ENCODE measurements at regions not wholly inside any gene's neighbourhood (a gene's known extent, or its start where the extent isn't known, plus 50 kb on each side); places are given as distances from the start of the nearest gene placed in this dataset.

DNA sequence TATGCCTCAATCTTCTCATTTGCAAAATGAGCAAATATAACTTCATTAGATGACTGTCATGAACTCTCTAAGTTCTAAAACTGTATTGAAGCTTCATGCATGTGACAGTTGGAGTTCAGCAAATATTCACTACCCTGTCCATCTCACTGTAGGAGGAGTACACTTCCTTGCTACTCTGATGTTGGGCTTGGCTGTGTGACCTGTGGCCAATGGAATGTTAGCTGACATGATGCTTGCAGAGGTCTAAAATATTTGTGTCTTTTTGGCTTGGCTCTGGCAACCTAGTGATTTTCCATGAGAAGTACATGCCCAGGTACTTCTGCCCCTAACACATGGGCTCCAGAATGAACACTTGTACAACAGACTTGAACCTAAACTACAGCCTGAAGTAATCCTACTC, 203.1 kb upstream of the ANKH start:
- POLR2A ChIA-PET = no interaction called here

DNA sequence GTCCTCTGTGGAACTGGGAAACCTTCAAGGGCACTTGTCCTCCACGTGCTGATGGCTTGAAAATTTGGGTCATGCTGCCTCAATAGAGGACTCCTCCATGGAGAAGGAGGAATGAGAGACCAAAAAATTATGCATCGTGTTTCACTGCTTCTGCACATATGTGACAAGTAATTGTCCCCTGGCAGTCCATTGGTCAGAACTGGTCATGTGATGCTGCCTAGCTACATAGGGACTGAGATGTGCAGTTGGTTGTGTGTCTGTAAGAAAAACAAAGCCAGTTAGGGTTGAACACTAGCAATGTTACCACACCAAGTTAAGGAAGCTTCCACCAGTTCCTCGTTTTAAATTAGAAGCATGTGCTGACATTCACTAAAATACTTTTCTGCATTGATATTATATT, 201.9 kb upstream of the ANKH start:
- intact Hi-C loops (cut with micrococcal nuclease) = no loop called here
- Histone ChIP-seq H3K79me2 (ENCODE audit: control insufficient read depth, insufficient read depth, low read length) (no peaks in the 10 kb centered on the region), H3K4me3 (replicated peaks in 1 of 3; ENCODE audit: insufficient read depth in 1 of 3, low read depth in 1 of 3, low read length in 3 of 3) (no peak overlapping the region), H3K27ac (ENCODE audit: insufficient read depth, low read depth, low read length) (no peak overlapping the region), H2AFZ (ENCODE audit: low read depth, low read length) (no peak overlapping the region), H3K9me3 (replicated peaks; ENCODE audit: control insufficient read depth, insufficient read depth, low read length) (no peaks in the 10 kb centered on the region), H3K36me3 (ENCODE audit: control insufficient read depth in 2 of 2, extremely low read depth in 1 of 2, insufficient read depth in 2 of 2, low read length in 2 of 2) (no peaks in the 10 kb centered on the region), H3K9ac (replicated peaks; ENCODE audit: extremely low read depth, insufficient read depth, low read length) (no peak overlapping the region), H3K27me3 (ENCODE audit: control insufficient read depth in 2 of 2, insufficient read depth in 2 of 2, low read length in 2 of 2) (no peaks in the 10 kb centered on the region), H4K20me1 (replicated peaks; ENCODE audit: control insufficient read depth, extremely low read depth, insufficient read depth, low read length) (no peaks in the 10 kb centered on the region), H3K4me1 (ENCODE audit: control insufficient read depth, extremely low read depth, insufficient read depth, low read length) (no peaks in the 10 kb centered on the region), H3K9me1 (replicated peaks; ENCODE audit: control insufficient read depth, extremely low read depth, insufficient read depth, low read length) (no peaks in the 10 kb centered on the region), H3K4me2 (ENCODE audit: insufficient read depth, low read length) (no peak overlapping the region)
- FAIRE-seq (no peak), DNase-seq (ENCODE audit: low read depth, low spot score) (no peak)
- BruUV-seq (replicated peaks) = no TSS peak
- CTCF ChIA-PET = no interaction called here
- POLR2A ChIA-PET = no interaction called here
- no peak for TF ChIP-seq POLR2A (IDR thresholded peaks at IDR 0.05; ENCODE audit: low read depth, low read length)
- no peak for TF ChIP-seq EZH2 (IDR thresholded peaks at IDR 0.05; ENCODE audit: borderline replicate concordance, low read depth, low read length, severe bottlenecking)
- TF ChIP-seq JUN (IDR thresholded peaks at IDR 0.05; ENCODE audit: borderline replicate concordance, insufficient read depth, insufficient read length, low read depth) = no peak
- TF ChIP-seq, protein P1, sequence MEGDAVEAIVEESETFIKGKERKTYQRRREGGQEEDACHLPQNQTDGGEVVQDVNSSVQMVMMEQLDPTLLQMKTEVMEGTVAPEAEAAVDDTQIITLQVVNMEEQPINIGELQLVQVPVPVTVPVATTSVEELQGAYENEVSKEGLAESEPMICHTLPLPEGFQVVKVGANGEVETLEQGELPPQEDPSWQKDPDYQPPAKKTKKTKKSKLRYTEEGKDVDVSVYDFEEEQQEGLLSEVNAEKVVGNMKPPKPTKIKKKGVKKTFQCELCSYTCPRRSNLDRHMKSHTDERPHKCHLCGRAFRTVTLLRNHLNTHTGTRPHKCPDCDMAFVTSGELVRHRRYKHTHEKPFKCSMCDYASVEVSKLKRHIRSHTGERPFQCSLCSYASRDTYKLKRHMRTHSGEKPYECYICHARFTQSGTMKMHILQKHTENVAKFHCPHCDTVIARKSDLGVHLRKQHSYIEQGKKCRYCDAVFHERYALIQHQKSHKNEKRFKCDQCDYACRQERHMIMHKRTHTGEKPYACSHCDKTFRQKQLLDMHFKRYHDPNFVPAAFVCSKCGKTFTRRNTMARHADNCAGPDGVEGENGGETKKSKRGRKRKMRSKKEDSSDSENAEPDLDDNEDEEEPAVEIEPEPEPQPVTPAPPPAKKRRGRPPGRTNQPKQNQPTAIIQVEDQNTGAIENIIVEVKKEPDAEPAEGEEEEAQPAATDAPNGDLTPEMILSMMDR (IDR thresholded peaks at IDR 0.05; ENCODE audit: extremely low read depth in 1 of 2, insufficient read depth in 1 of 2, low read depth in 1 of 2, low read length in 2 of 2) = no peak
- dilution Hi-C loops (cut with MboI; ENCODE audit: extremely low pct_ligation_motif_present, low sequenced_read_pairs) = no loop called here

More for the DNA sequence above, 203.1 kb upstream of the ANKH start:
- no peaks in the 10 kb centered on the region for H3K27me3 ChIP-seq (ENCODE audit: control insufficient read depth in 2 of 2, insufficient read depth in 2 of 2, low read length in 2 of 2)
- no peak overlapping the region for H2AFZ ChIP-seq (ENCODE audit: low read depth, low read length)
- H3K4me3 ChIP-seq (replicated peaks in 1 of 3; ENCODE audit: insufficient read depth in 1 of 3, low read depth in 1 of 3, low read length in 3 of 3) = no peak overlapping the region
- intact Hi-C loops (cut with micrococcal nuclease) = no loop called here
- H4K20me1 ChIP-seq (replicated peaks; ENCODE audit: control insufficient read depth, extremely low read depth, insufficient read depth, low read length) = no peaks in the 10 kb centered on the region
- H3K9me3 ChIP-seq (replicated peaks; ENCODE audit: control insufficient read depth, insufficient read depth, low read length) = no peaks in the 10 kb centered on the region
- no TSS peak for BruUV-seq (replicated peaks)
- TF ChIP-seq GATA2 (IDR thresholded peaks at IDR 0.05; ENCODE audit: insufficient read depth, insufficient read length, low read depth, low read length) = no peak
- TF ChIP-seq JUN (IDR thresholded peaks at IDR 0.05; ENCODE audit: borderline replicate concordance, insufficient read depth, insufficient read length, low read depth) = no peak
- no peak for TF ChIP-seq FOS (IDR thresholded peaks at IDR 0.05; ENCODE audit: borderline replicate concordance, insufficient read depth, low read length)
- TF ChIP-seq, protein P2, sequence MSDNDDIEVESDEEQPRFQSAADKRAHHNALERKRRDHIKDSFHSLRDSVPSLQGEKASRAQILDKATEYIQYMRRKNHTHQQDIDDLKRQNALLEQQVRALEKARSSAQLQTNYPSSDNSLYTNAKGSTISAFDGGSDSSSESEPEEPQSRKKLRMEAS (IDR thresholded peaks at IDR 0.05; ENCODE audit: insufficient read depth, insufficient read length) = no peak
- TF ChIP-seq, protein P1 (IDR thresholded peaks at IDR 0.05; ENCODE audit: extremely low read depth in 1 of 2, insufficient read depth in 1 of 2, low read depth in 1 of 2, low read length in 2 of 2) = no peak
- no peak for TF ChIP-seq POLR2A (IDR thresholded peaks at IDR 0.05; ENCODE audit: low read depth, low read length)
- DNase-seq (ENCODE audit: low read depth, low spot score) = no peak
- FAIRE-seq = no peak
- no peaks in the 10 kb centered on the region for H3K4me1 ChIP-seq (ENCODE audit: control insufficient read depth, extremely low read depth, insufficient read depth, low read length)
- no peaks in the 10 kb centered on the region for H3K79me2 ChIP-seq (ENCODE audit: control insufficient read depth, insufficient read depth, low read length)
- dilution Hi-C loops (cut with MboI; ENCODE audit: extremely low pct_ligation_motif_present, low sequenced_read_pairs) = no loop called here
- no peak overlapping the region for H3K9ac ChIP-seq (replicated peaks; ENCODE audit: extremely low read depth, insufficient read depth, low read length)
- no peaks in the 10 kb centered on the region for H3K36me3 ChIP-seq (ENCODE audit: control insufficient read depth in 2 of 2, extremely low read depth in 1 of 2, insufficient read depth in 2 of 2, low read length in 2 of 2)
- no peak overlapping the region for H3K4me2 ChIP-seq (ENCODE audit: insufficient read depth, low read length)
- CTCF ChIA-PET = interaction anchor here (1.3 kb wide), 1 partner anchor 31 kb away, joined by 4 read pairs; no protein-coding TSS in a partner anchor
- H3K27ac ChIP-seq (ENCODE audit: insufficient read depth, low read depth, low read length) = no peak overlapping the region
- no peaks in the 10 kb centered on the region for H3K9me1 ChIP-seq (replicated peaks; ENCODE audit: control insufficient read depth, extremely low read depth, insufficient read depth, low read length)

Data from endothelial cell of umbilical vein (primary cell).